SK-N-SH treated with all-trans-retinoic acid at 6 μM for 48 hours (cell line): ENCODE measurements at regions not wholly inside any gene's neighbourhood (a gene's known extent, or its start where the extent isn't known, plus 50 kb on each side); places are given as distances from the start of the nearest gene placed in this dataset.

Source experiments
- ATAC-seq: fragments of 200-7000 bp; cut with Tn5 transposase; 3 replicates; pipeline ENCODE4 v1.9.1; 2020; ENCODE audit warnings: mild to moderate bottlenecking, moderate library complexity
- CSDC2 ChIP-seq: fragments of 250-450 bp; sonication (Bioruptor Pico); IDR thresholded peaks from 2 replicates; pipeline ENCODE4 v1.5.0; 2020; ENCODE audit warnings: mild to moderate bottlenecking, moderate library complexity
- ESRRG ChIP-seq: fragments of 250-450 bp; sonication (Bioruptor Pico); IDR thresholded peaks from 2 replicates; pipeline ENCODE4 v1.6.1; 2021; ENCODE audit warnings: mild to moderate bottlenecking
- GLIS3 ChIP-seq: fragments of 250-450 bp; sonication (Bioruptor Pico); IDR thresholded peaks from 2 replicates; pipeline ENCODE4 v1.5.0; 2020; ENCODE audit warnings: mild to moderate bottlenecking, moderate library complexity
- ISL1 ChIP-seq: fragments of 250-450 bp; sonication (Bioruptor Pico); IDR thresholded peaks from 2 replicates; pipeline ENCODE4 v2.1.2; 2022; ENCODE audit warnings: mild to moderate bottlenecking, moderate library complexity
- OSR1 ChIP-seq: fragments of 250-450 bp; sonication (Bioruptor Pico); IDR thresholded peaks from 2 replicates; pipeline ENCODE4 v1.8.0; 2022; ENCODE audit warnings: moderate library complexity, mild to moderate bottlenecking, inconsistent platforms
- PPARA ChIP-seq: fragments of 250-450 bp; sonication (Bioruptor Pico); IDR thresholded peaks from 2 replicates; pipeline ENCODE4 v1.5.0; 2020; ENCODE audit warnings: mild to moderate bottlenecking, borderline replicate concordance
- SNAI2 ChIP-seq: fragments of 250-450 bp; sonication (Bioruptor Pico); IDR thresholded peaks from 2 replicates; pipeline ENCODE4 v1.5.0; 2020; ENCODE audit warnings: mild to moderate bottlenecking, moderate library complexity
- TCF4 ChIP-seq: fragments of 250-450 bp; sonication (Bioruptor Pico); IDR thresholded peaks from 2 replicates; pipeline ENCODE4 v1.8.0; 2021; ENCODE audit warnings: mild to moderate bottlenecking, moderate library complexity, borderline replicate concordance
- TOX ChIP-seq: fragments of 250-450 bp; sonication (Bioruptor Pico); IDR thresholded peaks from 2 replicates; pipeline ENCODE4 v1.8.0; 2021; ENCODE audit warnings: mild to moderate bottlenecking, moderate library complexity, borderline replicate concordance
- ZC3H10 ChIP-seq: fragments of 250-450 bp; sonication (Bioruptor Pico); IDR thresholded peaks from 2 replicates; pipeline ENCODE4 v1.5.1; 2021; ENCODE audit warnings: mild to moderate bottlenecking, moderate library complexity
- ZFP3 ChIP-seq: fragments of 250-450 bp; sonication (Bioruptor Pico); IDR thresholded peaks from 2 replicates; pipeline ENCODE4 v1.5.0; 2020; ENCODE audit warnings: mild to moderate bottlenecking, moderate library complexity
- ZFP30 ChIP-seq: fragments of 450-650 bp; formaldehyde crosslinking; IDR thresholded peaks from 2 replicates; pipeline ENCODE4 v1.5.0; 2022; ENCODE audit warnings: mild to moderate bottlenecking, moderate library complexity
- ZNF8 ChIP-seq: fragments of 450-650 bp; formaldehyde crosslinking; IDR thresholded peaks from 2 replicates; pipeline ENCODE4 v1.5.0; 2020; ENCODE audit warnings: mild to moderate bottlenecking, moderate library complexity
- TF ChIP-seq, protein P1 (sequence below): fragments of 250-450 bp; sonication (Bioruptor Pico); IDR thresholded peaks from 2 replicates; pipeline ENCODE4 v1.5.1; 2020; ENCODE audit warnings: low read depth, mild to moderate bottlenecking, moderate library complexity
- TF ChIP-seq, protein P2 (sequence below): fragments of 250-450 bp; sonication (Bioruptor Pico); IDR thresholded peaks from 2 replicates; pipeline ENCODE4 v1.5.0; 2020; ENCODE audit warnings: mild to moderate bottlenecking, moderate library complexity
- TF ChIP-seq, protein P3 (sequence below): fragments of 250-450 bp; sonication (Bioruptor Pico); IDR thresholded peaks from 2 replicates; pipeline ENCODE4 v1.8.0; 2020; ENCODE audit warnings: mild to moderate bottlenecking, moderate library complexity, borderline replicate concordance
- TF ChIP-seq, protein P4 (sequence below): fragments of 250-450 bp; sonication (Bioruptor Pico); IDR thresholded peaks from 2 replicates; pipeline ENCODE4 v1.5.1; 2021; ENCODE audit warnings: mild to moderate bottlenecking, moderate library complexity

DNA sequence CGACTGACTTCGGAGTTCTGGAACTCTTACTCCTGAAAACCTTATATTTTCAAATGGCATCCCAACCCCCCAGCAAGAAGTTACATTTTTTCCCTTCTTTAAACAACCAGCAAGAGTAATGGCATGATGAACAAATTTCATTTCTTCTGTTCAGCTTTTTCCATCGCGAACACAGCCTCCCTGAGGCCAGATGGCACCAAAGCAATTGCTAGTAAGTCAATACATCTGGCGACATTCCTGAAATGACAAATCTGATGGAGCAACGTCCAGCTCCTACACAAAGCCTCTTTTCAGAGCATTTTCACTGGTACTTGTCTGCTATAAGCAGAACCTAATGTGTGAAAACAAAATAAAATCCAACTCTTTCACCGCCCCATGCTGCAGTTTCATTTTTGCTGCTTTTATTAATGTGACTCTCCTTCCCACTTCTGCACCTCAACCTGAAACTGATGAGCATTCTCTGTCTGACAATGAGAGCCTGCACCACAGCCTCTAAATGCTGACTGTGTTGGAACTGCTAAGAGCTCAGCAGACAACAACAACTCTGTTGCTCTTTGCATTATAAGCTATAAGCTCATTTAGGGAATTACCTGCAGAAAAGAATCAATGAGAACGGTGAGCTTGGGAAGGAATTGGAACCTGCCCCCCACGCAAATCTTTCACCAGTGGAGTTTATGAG, 229.8 kb downstream of the FGFR2 start:
- ATAC-seq: no peak
- no peak for TF ChIP-seq OSR1
- TF ChIP-seq, protein P1, sequence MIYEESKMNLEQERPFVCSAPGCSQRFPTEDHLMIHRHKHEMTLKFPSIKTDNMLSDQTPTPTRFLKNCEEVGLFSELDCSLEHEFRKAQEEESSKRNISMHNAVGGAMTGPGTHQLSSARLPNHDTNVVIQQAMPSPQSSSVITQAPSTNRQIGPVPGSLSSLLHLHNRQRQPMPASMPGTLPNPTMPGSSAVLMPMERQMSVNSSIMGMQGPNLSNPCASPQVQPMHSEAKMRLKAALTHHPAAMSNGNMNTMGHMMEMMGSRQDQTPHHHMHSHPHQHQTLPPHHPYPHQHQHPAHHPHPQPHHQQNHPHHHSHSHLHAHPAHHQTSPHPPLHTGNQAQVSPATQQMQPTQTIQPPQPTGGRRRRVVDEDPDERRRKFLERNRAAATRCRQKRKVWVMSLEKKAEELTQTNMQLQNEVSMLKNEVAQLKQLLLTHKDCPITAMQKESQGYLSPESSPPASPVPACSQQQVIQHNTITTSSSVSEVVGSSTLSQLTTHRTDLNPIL (CRISPR knock-in tag): no peak
- no peak for TF ChIP-seq ZNF8 (CRISPR knock-in tag)
- TF ChIP-seq, protein P2, sequence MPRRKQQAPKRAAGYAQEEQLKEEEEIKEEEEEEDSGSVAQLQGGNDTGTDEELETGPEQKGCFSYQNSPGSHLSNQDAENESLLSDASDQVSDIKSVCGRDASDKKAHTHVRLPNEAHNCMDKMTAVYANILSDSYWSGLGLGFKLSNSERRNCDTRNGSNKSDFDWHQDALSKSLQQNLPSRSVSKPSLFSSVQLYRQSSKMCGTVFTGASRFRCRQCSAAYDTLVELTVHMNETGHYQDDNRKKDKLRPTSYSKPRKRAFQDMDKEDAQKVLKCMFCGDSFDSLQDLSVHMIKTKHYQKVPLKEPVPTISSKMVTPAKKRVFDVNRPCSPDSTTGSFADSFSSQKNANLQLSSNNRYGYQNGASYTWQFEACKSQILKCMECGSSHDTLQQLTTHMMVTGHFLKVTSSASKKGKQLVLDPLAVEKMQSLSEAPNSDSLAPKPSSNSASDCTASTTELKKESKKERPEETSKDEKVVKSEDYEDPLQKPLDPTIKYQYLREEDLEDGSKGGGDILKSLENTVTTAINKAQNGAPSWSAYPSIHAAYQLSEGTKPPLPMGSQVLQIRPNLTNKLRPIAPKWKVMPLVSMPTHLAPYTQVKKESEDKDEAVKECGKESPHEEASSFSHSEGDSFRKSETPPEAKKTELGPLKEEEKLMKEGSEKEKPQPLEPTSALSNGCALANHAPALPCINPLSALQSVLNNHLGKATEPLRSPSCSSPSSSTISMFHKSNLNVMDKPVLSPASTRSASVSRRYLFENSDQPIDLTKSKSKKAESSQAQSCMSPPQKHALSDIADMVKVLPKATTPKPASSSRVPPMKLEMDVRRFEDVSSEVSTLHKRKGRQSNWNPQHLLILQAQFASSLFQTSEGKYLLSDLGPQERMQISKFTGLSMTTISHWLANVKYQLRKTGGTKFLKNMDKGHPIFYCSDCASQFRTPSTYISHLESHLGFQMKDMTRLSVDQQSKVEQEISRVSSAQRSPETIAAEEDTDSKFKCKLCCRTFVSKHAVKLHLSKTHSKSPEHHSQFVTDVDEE: no peak
- TF ChIP-seq, protein P3, sequence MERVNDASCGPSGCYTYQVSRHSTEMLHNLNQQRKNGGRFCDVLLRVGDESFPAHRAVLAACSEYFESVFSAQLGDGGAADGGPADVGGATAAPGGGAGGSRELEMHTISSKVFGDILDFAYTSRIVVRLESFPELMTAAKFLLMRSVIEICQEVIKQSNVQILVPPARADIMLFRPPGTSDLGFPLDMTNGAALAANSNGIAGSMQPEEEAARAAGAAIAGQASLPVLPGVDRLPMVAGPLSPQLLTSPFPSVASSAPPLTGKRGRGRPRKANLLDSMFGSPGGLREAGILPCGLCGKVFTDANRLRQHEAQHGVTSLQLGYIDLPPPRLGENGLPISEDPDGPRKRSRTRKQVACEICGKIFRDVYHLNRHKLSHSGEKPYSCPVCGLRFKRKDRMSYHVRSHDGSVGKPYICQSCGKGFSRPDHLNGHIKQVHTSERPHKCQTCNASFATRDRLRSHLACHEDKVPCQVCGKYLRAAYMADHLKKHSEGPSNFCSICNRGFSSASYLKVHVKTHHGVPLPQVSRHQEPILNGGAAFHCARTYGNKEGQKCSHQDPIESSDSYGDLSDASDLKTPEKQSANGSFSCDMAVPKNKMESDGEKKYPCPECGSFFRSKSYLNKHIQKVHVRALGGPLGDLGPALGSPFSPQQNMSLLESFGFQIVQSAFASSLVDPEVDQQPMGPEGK: no peak
- no peak for TF ChIP-seq GLIS3 (CRISPR knock-in tag)

DNA sequence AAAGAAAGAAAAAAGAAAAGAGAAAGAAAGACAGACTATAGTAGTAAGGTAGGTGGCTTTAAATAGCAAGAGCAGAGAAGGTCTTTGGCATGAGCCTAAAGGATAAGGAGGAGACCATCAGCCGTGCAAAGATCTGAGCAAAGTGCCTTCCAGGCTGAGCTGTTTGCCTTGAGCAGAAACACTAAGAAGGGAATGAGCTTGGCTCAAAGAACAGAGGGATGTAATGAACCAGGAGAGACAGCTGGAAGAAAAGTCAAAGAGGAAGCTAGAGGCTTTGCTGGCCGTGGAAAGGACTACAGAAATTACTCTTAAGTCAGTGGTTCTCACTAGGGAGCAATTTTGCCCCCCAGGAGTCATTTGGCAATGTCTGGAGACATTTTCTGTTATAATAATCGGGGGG, 228.6 kb downstream of the FGFR2 start:
- ATAC-seq: no peak
- TF ChIP-seq CSDC2 (no peak), OSR1 (no peak)

DNA sequence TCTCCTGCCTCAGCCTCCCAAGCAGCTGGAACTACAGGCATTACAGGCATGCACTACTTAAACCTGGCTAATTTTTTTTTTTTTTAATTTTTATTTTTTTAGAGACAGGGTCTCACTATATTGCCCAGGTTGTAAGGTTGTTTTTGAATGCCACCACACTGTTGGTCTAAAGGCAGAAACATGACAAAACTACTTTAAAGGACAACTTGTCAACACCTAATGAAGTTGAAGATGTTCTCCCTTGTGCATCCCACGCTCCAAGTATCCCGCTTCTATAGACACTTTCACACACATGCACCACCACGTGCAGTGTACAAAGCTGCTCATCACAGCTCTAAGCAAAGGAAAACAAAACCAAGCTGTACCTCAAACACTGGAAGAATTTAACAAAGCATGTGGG, 226.4 kb downstream of the FGFR2 start:
- no peak for ATAC-seq
- TF ChIP-seq OSR1 (no peak), ISL1 (CRISPR knock-in tag) (no peak), SNAI2 (CRISPR knock-in tag) (no peak), ZFP30 (CRISPR knock-in tag) (no peak), PPARA (CRISPR knock-in tag) (no peak), ZNF8 (CRISPR knock-in tag) (no peak), ZFP3 (CRISPR knock-in tag) (no peak), TOX (CRISPR knock-in tag) (no peak), ESRRG (no peak), ZC3H10 (CRISPR knock-in tag) (no peak), CSDC2 (no peak), TCF4 (no peak)
- TF ChIP-seq, protein P4, sequence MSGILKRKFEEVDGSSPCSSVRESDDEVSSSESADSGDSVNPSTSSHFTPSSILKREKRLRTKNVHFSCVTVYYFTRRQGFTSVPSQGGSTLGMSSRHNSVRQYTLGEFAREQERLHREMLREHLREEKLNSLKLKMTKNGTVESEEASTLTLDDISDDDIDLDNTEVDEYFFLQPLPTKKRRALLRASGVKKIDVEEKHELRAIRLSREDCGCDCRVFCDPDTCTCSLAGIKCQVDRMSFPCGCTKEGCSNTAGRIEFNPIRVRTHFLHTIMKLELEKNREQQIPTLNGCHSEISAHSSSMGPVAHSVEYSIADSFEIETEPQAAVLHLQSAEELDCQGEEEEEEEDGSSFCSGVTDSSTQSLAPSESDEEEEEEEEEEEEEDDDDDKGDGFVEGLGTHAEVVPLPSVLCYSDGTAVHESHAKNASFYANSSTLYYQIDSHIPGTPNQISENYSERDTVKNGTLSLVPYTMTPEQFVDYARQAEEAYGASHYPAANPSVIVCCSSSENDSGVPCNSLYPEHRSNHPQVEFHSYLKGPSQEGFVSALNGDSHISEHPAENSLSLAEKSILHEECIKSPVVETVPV (CRISPR knock-in tag): no peak
- TF ChIP-seq, protein P2: no peak
- TF ChIP-seq, all 23 proteins: peak for 0

DNA sequence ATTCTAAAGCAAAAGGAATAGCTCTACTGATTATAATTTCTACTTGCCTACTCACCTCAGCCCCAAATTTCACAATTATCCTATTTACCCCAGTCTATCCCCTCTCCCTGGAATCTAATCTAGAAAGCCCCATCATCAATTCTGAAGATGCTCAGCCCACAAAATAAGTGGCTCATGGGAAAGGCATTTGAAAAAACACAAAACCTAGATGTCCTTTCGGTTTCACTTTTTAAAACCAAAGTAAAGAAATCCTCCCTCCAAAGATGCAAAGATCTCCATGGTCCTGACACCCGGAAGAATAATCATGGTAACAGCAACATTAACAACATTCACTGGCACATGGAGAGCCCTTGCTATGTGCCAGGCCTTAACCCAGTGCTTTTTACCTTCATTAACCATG, 224.8 kb downstream of the FGFR2 start:
- ATAC-seq: no peak
- TF ChIP-seq CSDC2: no peak
- no peak for TF ChIP-seq ZC3H10 (CRISPR knock-in tag)
- TF ChIP-seq TOX (CRISPR knock-in tag): no peak
- no peak for TF ChIP-seq ISL1 (CRISPR knock-in tag)
